Left renal cortex interstitium (tissue), 4 donors: ENCODE measurements at regions not wholly inside any gene's neighbourhood (a gene's known extent, or its start where the extent isn't known, plus 50 kb on each side); places are given as distances from the start of the nearest gene placed in this dataset.
"Not testable (repeated sequence)": the region's sequence is repeated elsewhere in the genome, so short reads cannot be mapped to it uniquely, and the experiment has no call there.

ENCODE experiments used
- DNase-seq, 4 donors: peaks; one replicate each; pipeline ENCODE4 v3.0.0-alpha.2; 2013; ENCODE audit warnings: low read depth in 4 of 4, low spot score in 2 of 4, missing footprints in 1 of 4

GRCh38 chr9:42370172-42370571 is 186.7 kb downstream of the SPATA31A6 start:
- DNase-seq: not testable (repeated sequence)

GRCh38 chr9:42371417-42371816 is 188.0 kb downstream of the SPATA31A6 start:
- DNase-seq: not testable (repeated sequence)

- DNase-seq: not testable (repeated sequence)
Observed at GRCh38 chr9:42377530-42378417, 194.3 kb downstream of the SPATA31A6 start.

GRCh38 chr9:42378418-42378815 is 195.0 kb downstream of the SPATA31A6 start:
- DNase-seq: no peak

- not testable (repeated sequence) for DNase-seq
Observed at GRCh38 chr9:42379602-42380001, 196.1 kb downstream of the SPATA31A6 start.

GRCh38 chr9:42384585-42384984 is 201.1 kb downstream of the SPATA31A6 start:
- DNase-seq: not testable (repeated sequence)

GRCh38 chr9:42385574-42386120 is 202.2 kb downstream of the SPATA31A6 start:
- DNase-seq: not testable (repeated sequence)

GRCh38 chr9:42386477-42386876 is 203.0 kb downstream of the SPATA31A6 start:
- DNase-seq: no peak

- no peak for DNase-seq
Observed at GRCh38 chr9:42388146-42388690, 204.8 kb downstream of the SPATA31A6 start.

GRCh38 chr9:42388846-42389245 is 205.4 kb downstream of the SPATA31A6 start:
- DNase-seq: no peak

- DNase-seq: not testable (repeated sequence)
Observed at GRCh38 chr9:42392773-42393455, 209.5 kb downstream of the SPATA31A6 start.

GRCh38 chr9:42396318-42396717 is 212.9 kb downstream of the SPATA31A6 start:
- no peak for DNase-seq

- not testable (repeated sequence) for DNase-seq
Observed at GRCh38 chr9:42397336-42397735, 213.9 kb downstream of the SPATA31A6 start.

GRCh38 chr9:42402919-42403318 is 219.5 kb downstream of the SPATA31A6 start:
- not testable (repeated sequence) for DNase-seq

GRCh38 chr9:42409581-42409980 is 226.1 kb downstream of the SPATA31A6 start:
- not testable (repeated sequence) for DNase-seq

GRCh38 chr9:42412354-42412753 is 228.9 kb downstream of the SPATA31A6 start:
- not testable (repeated sequence) for DNase-seq

GRCh38 chr9:42414865-42415264 is 231.4 kb downstream of the SPATA31A6 start:
- not testable (repeated sequence) for DNase-seq

- DNase-seq: not testable (repeated sequence)
Observed at GRCh38 chr9:42419652-42420051, 236.2 kb downstream of the SPATA31A6 start.

GRCh38 chr9:42420324-42420723 is 236.9 kb downstream of the SPATA31A6 start:
- not testable (repeated sequence) for DNase-seq

- DNase-seq: not testable (repeated sequence)
Observed at GRCh38 chr9:42421630-42422029, 238.2 kb downstream of the SPATA31A6 start.
